SJCRH30 (cell line): ENCODE measurements at regions not wholly inside any gene's neighbourhood (a gene's known extent, or its start where the extent isn't known, plus 50 kb on each side); places are given as distances from the start of the nearest gene placed in this dataset.

Experiments
- DNase-seq, 2 experiments: peaks; one replicate each; pipeline ENCODE4 v3.0.0-alpha.2; 2015 to 2020
- H3K27ac ChIP-seq: fragments of 250-450 bp; sonication (Bioruptor Pico); 2 replicates; pipeline ENCODE4 v1.5.1; 2020; ENCODE audit warnings: mild to moderate bottlenecking, moderate library complexity
- H3K27me3 ChIP-seq: fragments of 250-450 bp; sonication (Bioruptor Pico); 2 replicates; pipeline ENCODE4 v1.5.1; 2020; ENCODE audit warnings: mild to moderate bottlenecking, moderate library complexity
- H3K36me3 ChIP-seq: fragments of 250-450 bp; sonication (Bioruptor Pico); 2 replicates; pipeline ENCODE4 v1.5.1; 2020; ENCODE audit warnings: mild to moderate bottlenecking, moderate library complexity
- H3K4me1 ChIP-seq: fragments of 250-450 bp; sonication (Bioruptor Pico); 2 replicates; pipeline ENCODE4 v1.5.1; 2020; ENCODE audit warnings: mild to moderate bottlenecking, moderate library complexity
- H3K4me3 ChIP-seq: fragments of 250-450 bp; sonication (Bioruptor Pico); 2 replicates; pipeline ENCODE4 v1.5.1; 2020; ENCODE audit warnings: mild to moderate bottlenecking, moderate library complexity
- H3K9me3 ChIP-seq: fragments of 250-450 bp; sonication (Bioruptor Pico); replicated peaks from 2 replicates; pipeline ENCODE4 v1.5.1; 2020; ENCODE audit warnings: mild to moderate bottlenecking, moderate library complexity

DNA sequence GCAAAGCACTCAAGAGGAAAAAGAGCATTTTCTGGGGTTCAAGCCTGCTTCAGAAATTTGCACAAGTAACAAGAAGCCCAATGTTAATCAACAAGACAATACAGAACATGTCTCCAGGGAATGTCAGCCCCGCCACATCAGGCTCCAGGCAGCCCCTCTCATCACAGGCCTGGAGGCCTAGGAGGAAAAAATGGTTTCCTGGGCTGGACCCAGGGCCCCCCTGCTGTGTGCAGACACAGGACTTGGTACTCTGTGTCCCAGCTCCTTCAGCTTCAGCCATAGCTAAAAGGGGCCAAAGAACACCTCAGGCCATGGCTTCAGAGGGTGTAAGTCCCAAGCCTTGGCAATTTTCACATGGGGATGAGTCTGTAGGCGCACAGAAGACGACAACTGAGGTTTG lies 802.9 kb upstream of the KLHL29 start:
- DNase-seq: no peak
- no peak overlapping the region for H3K4me3 ChIP-seq
- H3K4me1 ChIP-seq: no peaks in the 10 kb centered on the region
- H3K27ac ChIP-seq: no peak overlapping the region
- no peaks in the 10 kb centered on the region for H3K36me3 ChIP-seq
- no peaks in the 10 kb centered on the region for H3K27me3 ChIP-seq
- no peaks in the 10 kb centered on the region; the same call in none of the 2 replicates for H3K9me3 ChIP-seq

DNA sequence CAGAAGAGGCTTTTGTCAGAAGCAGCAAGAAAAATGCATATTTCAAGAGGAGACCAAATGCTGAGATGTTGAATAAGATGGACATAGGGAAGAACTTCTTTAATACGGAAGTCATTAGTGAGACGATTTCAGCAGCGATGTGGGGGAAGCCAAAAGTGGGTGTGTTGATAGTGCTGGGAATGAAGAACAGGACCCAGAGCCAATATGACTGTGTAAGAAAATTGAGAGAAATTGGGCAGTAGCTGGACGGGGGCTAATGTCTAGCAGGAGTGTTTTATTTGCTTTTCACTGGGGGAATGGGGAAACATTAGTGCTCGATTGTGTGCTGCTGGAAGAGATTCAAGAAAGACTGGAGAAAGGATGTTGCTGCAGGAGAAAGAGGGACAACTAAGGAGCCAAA lies 788.7 kb upstream of the KLHL29 start:
- no peaks in the 10 kb centered on the region for H3K36me3 ChIP-seq
- H3K27me3 ChIP-seq: no peaks in the 10 kb centered on the region
- H3K9me3 ChIP-seq: no peaks in the 10 kb centered on the region
- no peak overlapping the region for H3K4me3 ChIP-seq
- H3K27ac ChIP-seq: no peak overlapping the region
- DNase-seq: no peak
- no peaks in the 10 kb centered on the region for H3K4me1 ChIP-seq

DNA sequence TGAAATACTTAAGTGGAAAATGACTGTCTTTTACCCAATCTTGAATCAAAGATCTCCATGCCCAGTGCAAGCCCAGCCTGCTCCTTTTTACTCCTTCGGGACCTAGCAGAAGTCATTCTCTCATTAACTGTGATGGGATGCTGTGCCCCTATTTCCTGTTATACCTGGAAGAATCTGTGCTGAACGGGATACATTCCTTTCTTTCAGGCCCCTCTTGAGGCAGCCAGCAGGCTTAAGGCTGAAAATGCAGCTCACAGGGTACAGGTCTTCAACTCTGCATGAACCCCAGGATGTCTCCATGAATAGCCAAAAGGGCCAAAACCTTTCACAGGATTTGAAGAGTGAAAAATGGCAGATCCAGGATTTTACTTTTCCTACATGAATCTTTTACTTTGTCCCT lies 784.8 kb upstream of the KLHL29 start:
- H3K36me3 ChIP-seq: no peaks in the 10 kb centered on the region
- H3K4me1 ChIP-seq: no peaks in the 10 kb centered on the region
- no peaks in the 10 kb centered on the region for H3K9me3 ChIP-seq
- H3K4me3 ChIP-seq: no peak overlapping the region
- H3K27ac ChIP-seq: no peak overlapping the region
- no peaks in the 10 kb centered on the region for H3K27me3 ChIP-seq
- DNase-seq: no peak

DNA sequence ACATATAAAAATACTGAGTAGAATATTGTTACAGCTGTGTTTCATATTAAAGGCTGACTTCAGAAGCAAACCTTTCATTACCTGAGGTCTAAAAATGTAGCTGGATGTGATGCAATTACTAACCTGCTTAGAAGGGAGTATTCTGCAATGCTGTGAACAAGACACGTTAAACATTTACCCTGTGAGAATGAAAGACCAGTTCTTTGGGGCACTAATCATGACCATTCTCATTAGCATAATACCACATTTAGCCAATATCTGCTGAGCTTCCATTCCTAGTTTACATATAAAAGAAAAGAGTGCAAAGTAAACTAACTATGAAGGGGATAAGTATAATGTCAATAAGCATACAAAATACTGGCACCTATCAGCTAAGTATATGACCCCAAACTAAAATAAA lies 784.0 kb upstream of the KLHL29 start:
- H3K4me3 ChIP-seq: no peak overlapping the region
- H3K9me3 ChIP-seq: no peaks in the 10 kb centered on the region

DNA sequence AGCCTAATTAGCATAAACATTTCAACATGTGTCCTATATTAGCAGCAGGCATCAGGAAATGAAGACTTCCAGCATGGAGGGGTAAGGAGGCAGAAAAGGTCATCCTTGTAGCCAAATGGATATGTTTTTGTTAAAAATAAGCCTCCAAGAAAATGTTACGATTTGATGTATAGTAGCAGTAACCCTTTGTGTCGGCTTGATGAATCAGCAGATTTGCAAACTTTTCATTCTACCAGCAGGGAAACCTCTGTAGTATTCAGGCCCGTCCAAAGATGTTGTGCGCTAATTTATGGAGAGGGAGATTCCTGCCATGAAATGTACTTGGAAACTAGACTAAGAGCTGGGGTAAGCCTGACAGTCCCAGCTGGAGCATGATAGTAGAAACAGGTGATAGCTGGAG lies 780.8 kb upstream of the KLHL29 start:
- Histone ChIP-seq H3K4me3 (no peak overlapping the region), H3K27me3 (no peaks in the 10 kb centered on the region), H3K9me3 (no peaks in the 10 kb centered on the region), H3K27ac (no peak overlapping the region), H3K36me3 (no peaks in the 10 kb centered on the region), H3K4me1 (no peaks in the 10 kb centered on the region)
- no peak for DNase-seq

More for the DNA sequence above, 784.0 kb upstream of the KLHL29 start:
- Histone ChIP-seq H3K4me1 (no peaks in the 10 kb centered on the region), H3K27ac (no peak overlapping the region), H3K27me3 (no peaks in the 10 kb centered on the region), H3K36me3 (no peaks in the 10 kb centered on the region)
- DNase-seq: no peak

DNA sequence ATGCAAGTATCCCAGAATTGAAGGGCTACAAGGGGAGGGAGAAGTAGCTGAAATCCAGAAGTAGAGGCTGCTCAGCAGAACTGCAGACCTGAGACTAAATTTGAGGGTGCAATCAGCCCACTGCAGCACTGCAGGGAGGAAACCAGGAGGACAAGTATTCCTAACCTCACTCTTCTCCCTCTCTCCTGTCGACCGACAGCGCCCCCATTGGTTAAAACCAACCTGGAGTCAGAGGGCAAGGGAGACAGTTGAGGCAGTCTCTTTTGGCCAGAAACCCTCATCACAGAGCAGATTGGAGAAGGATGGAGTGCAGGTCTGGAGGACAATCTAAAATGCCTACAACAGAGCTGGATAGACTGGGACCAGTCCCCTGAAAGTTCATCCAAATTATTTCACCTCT lies 768.9 kb upstream of the KLHL29 start:
- no peaks in the 10 kb centered on the region for H3K36me3 ChIP-seq
- no peaks in the 10 kb centered on the region for H3K9me3 ChIP-seq
- no peaks in the 10 kb centered on the region for H3K4me1 ChIP-seq
- no peak overlapping the region for H3K27ac ChIP-seq
- H3K4me3 ChIP-seq: no peak overlapping the region
- H3K27me3 ChIP-seq: peaks cover 5% of the 10 kb centered on the region; the same call in 1 of the 2 replicates
- no peak for DNase-seq

DNA sequence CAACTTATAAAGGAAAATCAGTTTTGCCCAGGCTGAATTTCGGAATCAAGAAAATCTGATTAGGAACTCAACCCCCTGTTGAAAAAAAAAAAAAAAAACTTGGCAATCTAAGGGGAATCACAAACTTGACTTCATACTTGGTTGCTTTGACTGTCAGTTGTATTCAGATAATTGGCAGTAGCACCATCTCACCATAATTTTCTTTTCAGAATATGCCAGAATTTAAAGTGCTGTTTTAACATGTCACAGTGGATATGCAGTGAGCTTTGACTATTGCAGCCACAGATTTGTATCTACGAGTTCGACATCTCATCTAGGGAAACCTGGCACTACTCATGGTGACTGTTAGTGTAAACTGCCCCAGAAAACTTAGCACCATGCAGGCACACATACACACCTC lies 761.4 kb upstream of the KLHL29 start:
- DNase-seq: no peak
- no peak overlapping the region for H3K4me3 ChIP-seq
- H3K36me3 ChIP-seq: no peaks in the 10 kb centered on the region
- peaks cover 7% of the 10 kb centered on the region; the same call in 1 of the 2 replicates for H3K27me3 ChIP-seq
- H3K4me1 ChIP-seq: no peaks in the 10 kb centered on the region
- H3K9me3 ChIP-seq: no peaks in the 10 kb centered on the region
- no peak overlapping the region for H3K27ac ChIP-seq

DNA sequence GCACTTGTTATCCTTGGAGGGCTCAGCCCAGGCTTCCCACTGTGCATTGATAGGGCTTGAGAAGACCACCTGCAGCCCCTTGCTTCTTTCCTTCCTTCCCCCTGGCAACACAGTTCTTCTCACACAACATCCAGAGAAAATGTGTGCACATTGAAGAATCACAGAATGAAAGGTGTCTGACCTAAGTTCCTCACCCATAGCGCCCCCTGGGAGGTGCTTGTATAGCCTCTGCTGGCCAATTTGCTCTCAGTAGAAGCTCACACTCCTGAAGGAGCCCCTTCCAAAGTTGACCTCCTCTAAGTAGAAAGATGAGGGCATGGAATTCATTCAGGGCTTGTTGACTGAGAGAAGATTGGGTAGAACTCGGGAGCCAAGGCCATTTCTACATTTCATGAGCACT lies 758.4 kb upstream of the KLHL29 start:
- Histone ChIP-seq H3K36me3 (no peaks in the 10 kb centered on the region), H3K27ac (no peak overlapping the region), H3K27me3 (peaks cover 7% of the 10 kb centered on the region; the same call in 1 of the 2 replicates), H3K4me3 (no peak overlapping the region), H3K9me3 (no peaks in the 10 kb centered on the region), H3K4me1 (no peaks in the 10 kb centered on the region)
- peak in 1 of 2 experiments; percentile 35 for DNase-seq

DNA sequence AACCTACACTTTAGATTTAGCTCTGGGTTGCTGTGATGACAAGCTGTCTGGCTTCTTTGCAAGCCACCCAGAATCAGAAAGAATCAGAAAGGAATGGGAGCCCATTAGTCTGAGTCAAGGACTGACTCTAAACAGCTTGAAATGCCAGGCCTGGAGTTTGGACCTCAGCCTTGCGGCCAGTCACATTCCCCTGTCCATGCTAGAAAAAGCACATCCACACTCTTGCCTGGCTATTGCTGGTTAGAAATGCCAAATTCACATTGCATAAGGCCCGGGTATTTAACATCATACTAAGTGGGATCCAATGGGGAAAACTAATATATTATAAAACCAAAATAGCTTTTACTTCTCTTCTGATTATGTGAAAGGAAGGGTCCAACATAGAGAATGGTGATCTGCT lies 756.8 kb upstream of the KLHL29 start:
- H3K36me3 ChIP-seq: no peaks in the 10 kb centered on the region
- H3K9me3 ChIP-seq: no peaks in the 10 kb centered on the region
- no peak for DNase-seq
- H3K4me1 ChIP-seq: no peaks in the 10 kb centered on the region
- H3K27me3 ChIP-seq: no peaks in the 10 kb centered on the region
- H3K4me3 ChIP-seq: no peak overlapping the region
- no peak overlapping the region for H3K27ac ChIP-seq

DNA sequence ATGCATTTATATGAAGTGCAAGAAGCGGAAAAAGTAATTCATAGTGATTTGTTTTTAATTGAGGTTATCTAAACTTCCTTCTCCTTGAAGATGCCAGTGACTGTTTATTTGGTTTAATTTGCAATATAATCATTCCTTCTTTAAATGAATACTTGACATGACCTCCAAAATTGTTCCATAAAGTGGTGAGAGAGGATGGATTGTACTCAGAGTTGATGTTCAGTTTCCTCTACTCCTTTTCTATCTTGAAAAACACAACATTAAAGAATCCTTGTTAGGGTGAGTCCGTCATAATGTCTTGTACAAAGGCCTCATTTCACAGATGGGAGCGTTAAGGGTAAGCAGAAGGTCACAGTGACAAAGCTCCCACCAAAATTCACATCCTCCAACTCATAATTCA lies 756.1 kb upstream of the KLHL29 start:
- Histone ChIP-seq H3K4me3 (no peak overlapping the region), H3K36me3 (no peaks in the 10 kb centered on the region), H3K27me3 (no peaks in the 10 kb centered on the region), H3K4me1 (no peaks in the 10 kb centered on the region), H3K27ac (no peak overlapping the region), H3K9me3 (no peaks in the 10 kb centered on the region)
- DNase-seq: no peak

DNA sequence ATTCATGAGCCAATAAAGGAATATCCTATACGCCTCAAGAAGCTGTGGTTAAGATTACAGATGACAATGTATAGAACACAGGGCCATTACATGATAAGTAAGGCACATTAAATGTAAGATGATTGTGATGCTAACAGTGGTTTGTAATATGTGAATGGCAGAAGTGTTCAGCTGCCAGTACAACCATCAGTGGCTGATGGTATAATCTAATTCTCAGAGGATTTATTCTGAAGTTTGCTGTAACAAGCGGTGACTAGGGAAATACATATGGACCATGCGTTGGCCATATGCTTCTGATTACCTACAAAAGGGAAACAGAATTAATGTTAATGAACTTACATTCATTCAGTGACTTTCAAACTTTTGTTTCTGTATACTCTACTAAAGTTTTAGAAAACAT lies 750.8 kb upstream of the KLHL29 start:
- Histone ChIP-seq H3K36me3 (no peaks in the 10 kb centered on the region), H3K27ac (no peak overlapping the region), H3K4me3 (no peak overlapping the region), H3K4me1 (no peaks in the 10 kb centered on the region), H3K9me3 (no peaks in the 10 kb centered on the region), H3K27me3 (no peaks in the 10 kb centered on the region)
- DNase-seq: no peak

DNA sequence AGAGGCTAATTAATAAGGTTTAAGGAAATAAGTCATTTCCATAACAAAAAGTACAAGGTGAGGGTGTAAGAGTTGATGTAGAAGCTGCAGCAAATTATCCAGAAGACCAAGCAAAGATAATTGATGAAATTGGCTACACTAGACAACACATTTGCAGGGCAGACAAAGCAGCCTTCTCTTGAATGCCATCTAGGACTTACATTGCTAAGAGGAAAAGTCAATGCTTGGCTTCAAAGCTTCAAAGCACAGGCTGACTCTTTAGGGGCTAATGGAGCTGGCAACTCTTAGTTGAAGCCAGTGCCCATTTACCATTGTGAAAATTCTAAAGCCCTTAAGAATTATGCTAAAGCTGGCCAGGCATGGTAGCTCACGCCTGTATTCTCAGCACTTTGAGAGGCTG lies 728.6 kb upstream of the KLHL29 start:
- Histone ChIP-seq H3K9me3 (no peaks in the 10 kb centered on the region), H3K4me1 (no peaks in the 10 kb centered on the region), H3K27ac (no peak overlapping the region), H3K36me3 (no peaks in the 10 kb centered on the region), H3K4me3 (no peak overlapping the region), H3K27me3 (no peaks in the 10 kb centered on the region)
- DNase-seq: no peak

DNA sequence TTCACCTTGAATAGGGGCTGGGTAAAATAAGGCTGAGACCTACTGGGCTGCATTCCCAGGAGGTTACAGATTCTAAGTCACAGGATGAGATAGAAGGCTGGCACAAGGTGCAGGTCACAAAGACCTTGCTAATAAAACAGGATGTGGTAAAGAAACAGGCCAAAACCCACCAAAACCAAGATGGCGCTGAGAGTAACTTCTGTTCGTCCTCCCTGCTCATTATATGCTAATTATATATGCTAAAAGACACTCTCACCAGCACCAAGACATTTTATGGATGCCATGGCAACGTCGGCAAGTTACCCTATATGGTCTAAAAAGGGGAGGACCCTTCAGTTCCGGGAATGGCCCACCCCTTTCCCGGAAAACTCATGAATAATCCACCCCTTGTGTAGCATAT lies 711.5 kb upstream of the KLHL29 start:
- H3K9me3 ChIP-seq: no peaks in the 10 kb centered on the region
- H3K4me1 ChIP-seq: no peaks in the 10 kb centered on the region
- no peaks in the 10 kb centered on the region; the same call in none of the 2 replicates for H3K27me3 ChIP-seq
- no peak overlapping the region for H3K4me3 ChIP-seq
- no peak overlapping the region for H3K27ac ChIP-seq
- H3K36me3 ChIP-seq: no peaks in the 10 kb centered on the region
- DNase-seq: no peak

DNA sequence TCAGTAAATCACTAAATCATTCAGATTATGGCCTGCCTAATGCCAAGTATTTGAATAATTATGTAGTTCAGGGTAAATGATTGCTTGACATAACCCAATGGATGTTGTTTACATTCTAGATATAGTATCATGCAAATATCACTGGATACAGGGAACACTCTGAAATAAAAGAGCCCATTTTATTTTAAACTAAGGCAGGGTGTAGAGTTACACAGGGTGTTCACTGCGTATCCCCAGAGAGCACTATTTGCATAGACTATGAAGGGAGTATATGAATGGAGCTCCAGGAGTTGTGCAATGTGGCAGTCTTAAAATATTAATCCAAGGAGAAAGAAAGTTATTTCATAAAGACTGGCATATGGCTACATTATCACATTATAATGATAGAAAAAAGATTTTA lies 701.1 kb upstream of the KLHL29 start:
- no peak for DNase-seq
- H3K36me3 ChIP-seq: no peaks in the 10 kb centered on the region
- no peaks in the 10 kb centered on the region for H3K27me3 ChIP-seq
- H3K4me1 ChIP-seq: no peaks in the 10 kb centered on the region
- no peak overlapping the region for H3K27ac ChIP-seq
- no peaks in the 10 kb centered on the region for H3K9me3 ChIP-seq
- no peak overlapping the region for H3K4me3 ChIP-seq

DNA sequence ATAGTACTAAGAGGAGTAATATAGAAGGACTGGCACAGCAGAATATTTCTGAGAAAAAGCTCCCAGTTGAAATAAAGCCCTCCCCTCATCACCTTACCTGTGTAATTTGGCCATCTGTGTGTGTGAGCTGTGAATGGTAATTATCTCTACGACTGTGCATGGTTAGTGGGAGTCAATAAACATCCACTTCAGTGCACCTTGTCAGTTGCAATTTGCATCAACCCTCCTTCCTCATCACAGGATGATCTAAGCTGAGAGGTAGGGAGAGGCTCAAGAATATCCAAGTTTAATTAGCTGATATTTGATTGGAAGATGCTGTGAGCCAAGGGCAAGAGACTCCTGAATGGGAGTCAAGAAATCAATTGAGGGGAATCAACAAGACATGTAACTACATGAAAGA lies 694.9 kb upstream of the KLHL29 start:
- Histone ChIP-seq H3K9me3 (no peaks in the 10 kb centered on the region), H3K27ac (no peak overlapping the region)
- DNase-seq: no peak

DNA sequence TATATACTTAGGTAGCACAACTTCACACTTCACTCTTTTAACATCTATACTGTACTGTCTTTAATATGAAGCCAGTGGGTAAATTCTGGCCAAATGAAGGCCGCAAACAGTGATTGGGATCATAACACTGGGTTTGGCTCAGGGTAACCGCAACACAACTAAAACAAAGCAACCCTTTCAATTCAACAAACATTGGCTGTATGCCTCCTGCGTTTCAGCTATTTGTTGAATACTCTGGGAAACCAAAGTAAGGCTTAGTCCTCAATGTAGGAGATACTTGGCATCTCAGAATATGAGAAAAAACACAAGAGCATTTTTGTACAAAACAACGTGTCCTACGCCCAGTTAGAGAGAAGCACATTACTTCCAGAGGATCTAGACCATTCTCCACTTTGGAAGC lies 693.3 kb upstream of the KLHL29 start:
- no peak for DNase-seq
- H3K36me3 ChIP-seq: no peaks in the 10 kb centered on the region
- H3K27me3 ChIP-seq: no peaks in the 10 kb centered on the region
- no peaks in the 10 kb centered on the region for H3K9me3 ChIP-seq
- H3K4me3 ChIP-seq: no peak overlapping the region
- H3K27ac ChIP-seq: no peak overlapping the region
- H3K4me1 ChIP-seq: no peaks in the 10 kb centered on the region

More for the DNA sequence above, 694.9 kb upstream of the KLHL29 start:
- Histone ChIP-seq H3K27me3 (no peaks in the 10 kb centered on the region), H3K4me3 (no peak overlapping the region), H3K4me1 (no peaks in the 10 kb centered on the region), H3K36me3 (no peaks in the 10 kb centered on the region)

DNA sequence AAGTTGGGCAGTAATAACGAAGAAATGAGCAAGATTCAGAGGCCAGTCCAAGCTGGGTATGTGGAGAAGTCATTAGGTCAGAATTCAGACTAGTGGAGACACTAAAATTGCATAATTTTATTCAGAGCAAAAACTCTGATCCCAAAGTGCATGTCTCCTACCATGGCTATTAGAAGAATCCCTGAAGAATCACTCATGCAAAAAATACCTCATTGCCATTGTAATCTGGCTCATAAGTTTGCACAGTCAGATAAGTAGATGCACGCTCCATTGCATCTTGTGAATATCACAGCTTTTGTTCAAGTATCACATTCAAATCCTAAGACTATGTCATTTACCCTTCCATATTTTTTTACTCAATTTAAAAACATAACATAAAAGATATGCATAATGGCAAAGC lies 692.2 kb upstream of the KLHL29 start:
- Histone ChIP-seq H3K4me1 (no peaks in the 10 kb centered on the region), H3K4me3 (no peak overlapping the region), H3K9me3 (no peaks in the 10 kb centered on the region), H3K27me3 (no peaks in the 10 kb centered on the region), H3K36me3 (no peaks in the 10 kb centered on the region), H3K27ac (no peak overlapping the region)
- no peak for DNase-seq
